MM.1S (cell line): ENCODE measurements at regions not wholly inside any gene's neighbourhood (a gene's known extent, or its start where the extent isn't known, plus 50 kb on each side); places are given as distances from the start of the nearest gene placed in this dataset.

ENCODE experiments used
- CTCF ChIP-seq: fragments of 300-600 bp; sonication (generic); IDR thresholded peaks from 2 replicates; pipeline ENCODE4 v1.5.1; 2016; ENCODE audit warnings: antibody characterized with exemption, low read length, mixed read lengths
- EZH2phosphoT487 ChIP-seq: fragments of 300-600 bp; sonication (generic); IDR thresholded peaks from 2 replicates; pipeline ENCODE4 v1.6.1; 2018; ENCODE audit warnings: antibody characterized with exemption, low read length

DNA sequence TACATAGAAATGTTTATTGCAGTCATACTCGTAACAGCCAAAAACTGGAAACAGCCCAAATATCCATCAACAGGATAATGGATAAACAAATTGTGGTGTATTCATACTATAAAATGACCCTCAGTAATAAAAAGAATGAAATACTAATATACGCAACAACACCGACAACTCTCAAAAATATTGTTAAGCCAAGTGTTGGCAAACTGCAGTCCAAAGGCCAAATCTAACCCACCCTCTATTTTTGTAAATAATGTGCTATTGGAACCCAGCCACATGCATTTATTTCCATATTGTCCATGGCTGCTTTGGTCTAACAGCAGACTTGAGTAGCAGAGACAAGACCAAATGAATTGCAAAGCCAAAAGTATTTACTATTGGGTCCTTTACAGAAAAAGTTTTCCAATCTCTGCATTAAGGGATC, 151.0 kb downstream of the MREG start:
- TF ChIP-seq CTCF (no peak), EZH2phosphoT487 (no peak)
